CD1c-positive myeloid dendritic cell (primary cell): ENCODE measurements at regions not wholly inside any gene's neighbourhood (a gene's known extent, or its start where the extent isn't known, plus 50 kb on each side); places are given as distances from the start of the nearest gene placed in this dataset.

Experiments
- DNase-seq: peaks from one replicate; pipeline ENCODE4 v3.0.0-alpha.2; 2016; ENCODE audit errors: extremely low spot score

DNA sequence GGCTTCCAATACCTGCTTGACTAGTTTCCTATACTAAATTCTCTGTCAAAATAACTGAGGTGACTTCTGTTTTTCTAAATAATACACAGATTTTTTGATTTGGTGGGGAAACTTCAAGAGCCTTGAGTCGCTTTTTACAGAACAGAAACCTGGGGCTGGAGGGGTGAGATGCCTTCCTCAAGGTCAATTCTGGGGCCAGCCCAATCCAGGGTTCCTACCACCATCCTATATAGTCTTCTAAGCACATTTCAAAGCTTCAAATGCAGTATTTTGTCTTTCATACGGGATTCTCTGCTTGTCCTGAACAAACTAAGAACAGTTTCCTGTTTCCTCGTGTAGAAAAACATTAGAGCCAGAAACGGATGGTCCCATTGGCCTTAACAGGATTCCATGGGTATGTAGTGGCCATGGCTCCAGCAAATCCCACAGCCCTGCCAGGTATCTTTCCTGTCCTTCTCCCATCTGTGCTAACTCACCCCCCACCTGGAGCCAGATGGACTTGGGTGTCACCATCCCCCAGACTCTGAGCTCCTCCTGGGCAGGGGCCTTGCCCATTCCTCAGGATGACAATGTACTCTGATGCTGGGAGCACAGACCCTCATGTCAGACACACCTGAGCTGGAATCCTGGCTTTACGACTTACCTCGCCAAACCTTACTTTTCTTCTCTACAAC, 146.9 kb downstream of the KLF13 start:
- DNase-seq: no peak

DNA sequence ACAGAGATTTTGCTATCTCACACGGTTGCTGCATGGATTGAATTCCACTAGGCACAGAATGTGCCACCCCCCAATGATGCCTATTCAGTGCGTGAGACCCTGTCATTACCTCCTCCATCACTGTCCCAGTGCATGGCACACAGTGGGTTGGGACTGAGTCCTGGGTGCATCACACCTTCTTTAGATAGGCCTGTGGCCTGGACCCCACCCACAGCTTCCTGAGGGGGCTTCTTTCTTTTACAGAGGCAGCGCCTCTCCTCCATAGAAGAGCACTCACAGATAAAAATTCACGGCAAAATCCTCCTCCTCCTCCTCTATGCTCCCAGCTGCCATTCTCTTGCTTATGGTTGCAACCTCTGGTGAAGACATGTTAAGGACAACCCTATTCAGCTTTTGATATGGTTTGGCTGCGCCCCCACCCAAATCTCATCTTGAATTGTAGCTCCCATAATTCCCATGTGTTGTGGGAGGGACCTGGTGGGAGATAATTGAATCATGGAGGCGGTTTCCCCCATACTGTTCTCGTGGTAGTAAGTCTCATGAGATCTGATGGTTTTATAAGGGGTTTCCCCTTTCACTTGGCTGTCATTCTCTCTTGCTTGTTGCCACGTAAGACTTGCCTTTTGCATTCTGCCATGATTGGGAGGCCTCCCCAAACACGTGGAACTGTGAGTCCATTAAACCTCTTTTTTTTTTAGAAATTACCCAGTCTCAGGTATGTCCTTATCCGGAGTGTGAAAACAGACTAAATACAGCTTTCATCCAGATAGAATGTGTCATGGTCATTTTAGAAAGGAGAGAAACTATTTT, 147.6 kb downstream of the KLF13 start:
- no peak for DNase-seq

DNA sequence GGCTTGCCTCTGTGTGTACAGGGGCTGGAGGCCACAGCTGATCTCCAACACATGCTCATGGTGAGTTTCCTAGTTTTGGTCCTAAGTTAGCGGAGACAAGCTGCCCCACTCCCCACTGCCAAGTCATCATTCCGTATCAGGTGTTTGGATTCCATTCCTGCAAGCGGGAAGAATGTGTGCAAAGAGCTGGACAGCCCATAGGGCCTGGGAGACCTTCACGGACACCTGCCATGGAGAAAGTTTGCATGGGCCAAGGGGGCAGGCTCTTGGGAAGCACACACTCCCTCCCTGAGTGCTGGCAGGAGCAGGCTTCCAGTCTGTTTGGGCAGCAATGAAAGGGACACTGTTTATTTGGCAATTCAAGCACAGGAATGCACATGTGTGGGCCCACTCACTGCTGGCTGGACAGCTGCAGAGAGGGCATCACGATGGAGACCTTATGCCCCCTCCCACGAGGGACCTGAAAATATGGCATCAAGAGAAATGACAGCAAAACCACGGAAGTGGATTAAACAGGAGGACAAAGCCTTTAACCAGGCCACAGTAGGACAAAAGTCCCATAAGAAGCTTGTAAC, 149.7 kb downstream of the KLF13 start:
- DNase-seq: no peak

DNA sequence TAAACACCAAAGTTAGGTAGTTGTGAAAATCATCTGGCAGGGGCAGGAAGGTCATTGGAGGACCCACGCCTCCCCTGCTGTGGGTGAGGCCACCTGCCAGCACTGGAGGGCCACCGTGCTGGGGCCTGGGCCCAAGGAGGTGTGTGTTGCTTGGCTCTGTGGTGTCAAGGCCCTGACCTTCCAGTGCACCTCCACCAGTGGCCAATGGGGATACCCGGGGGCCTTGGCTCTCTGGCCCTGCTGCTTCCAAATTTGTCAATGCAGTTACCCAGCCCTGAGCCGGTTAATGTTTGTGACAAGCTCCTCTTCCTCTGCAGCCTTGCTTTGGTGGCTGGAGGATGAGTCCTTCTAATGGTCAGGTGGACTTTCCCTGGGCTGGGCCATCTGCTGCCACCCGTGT, 150.2 kb downstream of the KLF13 start:
- DNase-seq: no peak

DNA sequence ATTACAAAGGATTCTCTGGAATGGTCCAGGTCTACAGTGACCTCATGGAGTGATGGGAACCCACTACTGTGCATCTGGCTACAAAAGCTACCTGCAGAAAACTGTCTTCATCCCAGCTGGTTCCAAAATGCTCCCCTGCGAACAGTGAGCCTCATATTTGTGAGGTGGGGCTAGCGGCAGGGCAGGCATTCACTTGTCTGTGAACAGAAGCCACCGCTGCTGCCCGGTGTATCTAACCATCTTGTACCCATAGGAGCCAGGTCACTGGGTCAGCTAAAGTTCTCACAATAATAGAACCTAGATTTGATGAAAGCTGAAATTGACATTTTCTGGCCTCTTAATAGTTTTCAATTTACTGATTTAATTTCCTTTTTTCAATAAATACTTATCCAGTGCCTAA, 150.7 kb downstream of the KLF13 start:
- DNase-seq: no peak

DNA sequence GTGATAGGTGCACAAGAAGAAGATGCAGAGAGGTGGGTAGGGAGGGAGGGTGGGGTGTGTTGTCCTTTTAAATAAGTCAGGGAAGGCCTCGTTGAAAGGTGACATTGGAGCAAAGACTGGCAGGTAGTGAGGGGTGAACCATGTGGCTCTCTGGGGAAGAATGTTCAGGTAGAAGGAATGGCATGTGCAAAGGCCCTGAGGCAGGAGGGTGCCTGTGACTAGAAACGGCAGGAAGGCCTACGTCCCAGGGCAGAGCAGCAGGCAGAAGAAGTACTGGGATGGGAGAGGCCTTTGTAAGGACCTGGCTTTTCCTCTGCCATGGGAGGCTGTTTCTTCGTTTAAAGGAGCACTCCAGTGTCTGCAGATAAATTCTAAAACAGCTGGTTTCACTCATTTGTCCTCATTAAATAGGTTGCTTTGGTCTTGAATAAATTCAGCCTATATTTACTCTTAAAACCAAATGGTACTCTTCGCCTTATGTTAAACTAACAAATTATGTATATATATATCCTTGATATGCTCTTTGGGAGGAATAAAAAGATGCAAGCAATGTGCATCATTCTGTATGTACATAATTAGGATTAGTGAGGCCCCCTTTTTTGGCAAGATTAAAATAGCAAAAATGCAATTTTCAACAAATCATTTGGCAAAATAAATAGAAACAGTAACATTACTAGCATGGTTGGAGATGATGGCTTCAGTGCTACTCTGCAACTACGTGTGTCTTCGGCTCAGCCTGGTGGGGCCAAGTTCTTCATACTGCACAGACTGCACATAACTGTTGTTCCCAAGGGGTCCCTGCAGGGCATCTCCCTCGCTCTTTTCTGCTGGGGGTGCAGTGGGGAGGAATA, 151.4 kb downstream of the KLF13 start:
- DNase-seq: no peak

DNA sequence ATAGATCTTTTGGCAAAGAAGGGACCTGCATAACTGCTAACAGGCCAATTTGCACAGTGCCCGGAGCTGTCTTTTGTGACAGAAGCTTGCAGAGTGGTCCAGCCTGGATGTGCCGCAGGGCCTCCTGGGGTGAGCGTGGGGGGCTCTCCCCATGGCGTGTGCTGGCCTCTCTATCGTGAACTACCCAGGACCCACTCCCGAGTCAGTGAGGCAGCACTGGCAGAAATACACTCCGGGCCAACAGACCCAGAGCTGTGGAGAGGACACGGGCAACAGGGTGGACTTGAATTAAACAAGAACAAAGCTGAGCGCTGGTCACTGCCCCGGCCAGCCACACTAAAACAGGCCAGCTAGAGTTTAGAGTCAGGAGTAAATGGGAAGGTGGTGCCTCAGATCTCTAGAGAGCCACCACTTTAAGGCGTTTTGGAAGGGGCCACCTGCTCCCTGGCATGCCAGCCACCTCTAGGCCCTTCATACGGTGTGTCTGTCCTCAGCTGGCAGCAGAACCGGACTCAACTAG, 152.1 kb downstream of the KLF13 start:
- DNase-seq: no peak

DNA sequence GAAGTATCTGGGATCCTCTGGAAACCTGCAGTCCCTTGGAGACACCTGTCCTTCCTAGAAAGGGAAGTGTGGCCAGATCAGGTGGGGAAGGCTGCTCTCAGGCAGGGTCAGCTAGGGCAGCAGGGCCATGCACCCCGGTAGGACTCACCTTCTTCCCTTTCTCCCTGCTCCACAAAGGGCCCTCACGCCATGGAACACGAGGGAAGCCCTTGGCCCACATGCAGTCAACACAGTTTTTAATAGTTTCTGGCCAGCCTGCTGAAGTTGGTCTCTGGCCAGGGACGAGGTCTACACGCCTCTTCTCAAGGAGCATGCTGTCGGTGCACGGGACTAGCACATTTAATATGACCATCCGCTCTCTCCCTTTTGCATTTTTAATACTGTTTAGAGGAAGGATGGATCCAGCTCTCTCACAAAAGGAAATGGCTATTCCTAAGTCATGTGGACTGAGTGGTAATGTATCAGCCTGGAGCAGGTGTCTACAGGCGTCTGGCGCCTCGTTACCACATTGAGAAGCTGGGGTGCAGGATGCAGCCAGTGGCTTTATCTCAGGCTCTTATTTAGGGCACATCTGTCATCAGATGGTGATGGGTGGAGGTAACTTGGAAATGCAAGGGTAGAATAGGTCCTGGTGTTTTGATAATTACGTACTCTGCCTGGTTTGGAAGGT, 153.9 kb downstream of the KLF13 start:
- no peak for DNase-seq

DNA sequence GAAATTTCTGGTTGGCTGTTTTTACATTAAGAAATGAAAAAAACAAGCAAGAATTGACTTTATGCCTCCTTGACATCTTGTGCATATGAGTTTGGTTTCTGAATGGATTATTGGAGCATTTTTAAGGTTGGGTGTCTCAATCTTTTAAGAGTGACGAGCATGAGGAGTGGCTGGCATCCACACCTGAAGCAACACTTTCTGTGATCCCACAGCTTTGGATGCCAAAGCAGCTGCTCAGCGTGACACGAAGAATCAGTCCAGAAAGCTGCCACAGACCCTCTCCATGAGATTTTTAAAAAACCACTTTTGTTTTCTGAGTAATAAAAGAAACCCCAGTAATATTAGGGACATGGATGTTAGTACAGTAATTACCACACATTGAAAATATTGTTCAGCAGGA, 154.5 kb downstream of the KLF13 start:
- no peak for DNase-seq

DNA sequence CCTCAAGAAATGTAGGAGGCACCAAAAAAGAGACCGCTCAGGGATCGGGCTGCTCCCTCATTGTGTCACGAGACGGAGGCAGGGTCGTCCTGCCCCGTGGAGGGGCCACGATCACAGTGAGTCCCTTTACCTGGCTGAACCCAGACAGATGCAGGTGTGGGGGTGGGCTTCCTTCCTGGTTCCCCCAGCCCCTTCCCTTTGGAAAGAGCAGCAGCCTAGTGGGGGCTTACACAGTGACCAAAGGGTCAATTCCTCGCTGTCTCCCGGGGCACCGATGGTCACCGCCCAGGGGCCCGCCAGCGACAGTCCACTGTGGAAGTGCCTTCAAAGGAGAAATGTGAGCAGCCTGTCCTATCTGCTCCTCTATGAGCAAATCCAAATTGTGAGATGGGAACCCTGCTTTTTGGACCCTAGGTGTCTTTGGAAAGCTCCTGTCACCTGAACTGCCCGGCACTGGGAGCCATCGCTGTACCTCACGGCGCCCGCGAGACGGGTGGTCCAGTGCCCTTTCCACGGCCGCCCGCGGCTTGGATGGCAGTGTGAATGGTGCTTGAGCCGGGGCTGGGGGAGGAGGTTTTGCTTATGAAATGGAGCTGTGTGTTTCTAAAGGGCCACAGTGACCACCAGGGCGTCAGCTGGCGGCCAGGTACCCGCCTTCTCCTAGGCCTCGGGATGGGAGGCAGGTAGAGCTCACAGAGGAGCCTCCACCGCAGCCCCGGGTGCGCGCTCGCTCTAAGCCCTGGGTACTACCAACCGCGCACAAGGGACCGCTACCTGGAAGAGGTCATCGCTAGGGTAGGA, 155.7 kb downstream of the KLF13 start:
- DNase-seq: no peak

DNA sequence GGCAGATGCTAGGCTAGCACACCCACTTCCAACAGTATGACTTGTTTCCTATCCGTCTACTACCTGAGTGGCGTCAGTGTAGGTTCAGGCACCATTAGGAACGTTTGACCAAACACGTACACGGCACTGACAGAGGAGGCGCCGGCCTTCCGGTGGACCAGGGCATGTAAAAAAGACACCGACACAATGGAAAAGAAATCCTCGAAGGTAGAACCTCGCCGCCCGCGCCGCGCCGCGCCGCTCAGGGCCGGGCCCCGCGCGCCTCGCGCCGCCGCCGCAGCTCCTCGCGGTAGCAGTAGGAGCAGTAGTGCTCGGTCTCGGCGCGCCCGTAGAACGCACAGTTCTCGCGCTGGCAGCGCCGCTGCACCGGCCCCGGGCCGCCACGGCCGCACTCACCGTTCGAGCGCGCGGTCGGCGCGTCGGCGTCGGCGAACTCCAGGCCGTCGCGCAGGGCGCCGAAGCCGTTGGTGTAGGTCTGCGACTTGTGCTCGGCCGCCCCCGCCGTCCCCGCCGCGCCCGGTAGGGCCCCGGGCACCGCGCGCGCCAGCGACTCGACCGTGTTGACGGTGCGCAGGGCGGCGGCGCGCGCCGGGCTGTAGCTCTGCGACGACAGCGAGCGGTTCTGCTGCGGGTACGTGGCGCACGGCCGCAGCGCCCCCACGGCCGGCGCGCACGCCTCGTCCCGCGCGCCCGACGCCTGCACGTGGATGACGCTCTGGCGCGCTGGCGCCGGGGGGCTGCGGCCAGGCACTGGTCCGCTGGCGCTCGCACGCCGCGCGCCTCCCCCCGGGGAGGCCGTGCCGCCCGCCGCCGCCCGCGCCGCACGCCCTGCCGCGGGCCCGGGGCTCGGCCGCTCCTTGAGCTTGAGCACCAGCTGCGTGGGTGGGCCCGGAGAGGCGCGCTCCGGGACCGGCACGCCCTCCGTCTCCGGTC, 156.7 kb downstream of the KLF13 start:
- peak; percentile 23 for DNase-seq

DNA sequence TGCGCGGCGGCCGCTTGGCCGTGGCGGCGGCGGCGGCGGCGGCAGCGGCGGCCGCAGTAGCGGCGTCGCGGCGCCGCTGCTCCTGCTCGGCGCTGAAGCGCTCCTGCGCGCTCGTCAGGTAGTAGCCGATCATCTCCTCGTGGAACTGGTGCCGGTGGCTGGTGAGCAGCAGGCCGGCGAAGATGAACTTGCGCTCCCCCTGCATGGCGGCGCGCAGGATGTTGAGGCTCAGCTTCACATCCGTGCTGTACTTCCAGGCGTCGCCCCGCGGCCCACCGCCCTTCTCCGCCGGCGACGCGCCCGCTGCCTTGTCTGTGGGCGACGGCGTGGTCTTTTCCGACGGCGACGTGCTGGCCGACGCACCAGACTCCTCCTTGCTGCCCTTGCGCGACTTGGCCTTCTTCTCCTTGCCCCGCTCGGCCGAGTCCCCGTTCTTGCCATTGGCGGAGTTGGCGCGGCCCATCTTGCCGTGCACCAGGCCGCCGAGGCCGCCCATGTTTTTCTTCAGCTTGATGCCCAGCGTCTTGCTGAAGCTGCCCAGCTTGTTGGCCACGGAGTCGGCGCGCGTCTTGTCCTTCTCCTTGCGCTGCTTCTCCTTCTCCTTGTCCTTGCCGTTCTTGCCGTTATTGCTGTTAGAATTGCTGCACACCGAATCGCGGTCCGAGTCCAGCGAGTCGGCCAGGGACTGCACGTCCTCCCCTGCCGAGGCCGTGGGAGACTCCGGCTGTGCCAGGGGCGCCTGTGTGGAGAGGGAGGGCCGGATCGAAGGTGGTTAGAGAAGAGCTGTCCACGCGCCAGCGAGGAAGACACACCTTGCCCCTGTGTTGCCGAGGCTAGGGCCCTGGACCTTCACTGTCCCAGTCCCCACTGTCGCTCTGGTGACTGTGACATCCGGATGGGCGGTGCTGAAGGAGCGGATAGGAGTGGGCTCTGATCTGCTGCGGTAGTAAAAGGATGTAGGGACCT, 157.6 kb downstream of the KLF13 start:
- DNase-seq: no peak

DNA sequence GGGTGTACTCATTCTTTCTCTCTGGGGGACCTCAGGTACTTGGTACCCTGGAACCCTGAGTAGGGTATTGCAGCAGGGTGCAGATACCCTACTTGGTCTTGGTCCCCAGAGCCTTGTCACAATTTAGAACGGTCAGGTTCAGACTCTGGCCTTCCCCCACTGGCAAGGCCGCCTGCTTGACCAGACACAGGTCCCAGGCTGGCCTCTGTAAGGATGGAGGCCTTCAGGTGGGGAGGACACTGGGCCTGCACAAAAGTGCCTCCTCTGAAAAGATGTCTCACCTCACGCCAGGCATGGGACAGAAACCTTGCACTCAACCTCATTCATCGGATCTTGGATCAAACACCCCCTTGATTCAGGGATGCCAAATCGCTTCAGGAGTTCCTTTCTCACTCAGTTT, 158.4 kb downstream of the KLF13 start:
- no peak for DNase-seq

DNA sequence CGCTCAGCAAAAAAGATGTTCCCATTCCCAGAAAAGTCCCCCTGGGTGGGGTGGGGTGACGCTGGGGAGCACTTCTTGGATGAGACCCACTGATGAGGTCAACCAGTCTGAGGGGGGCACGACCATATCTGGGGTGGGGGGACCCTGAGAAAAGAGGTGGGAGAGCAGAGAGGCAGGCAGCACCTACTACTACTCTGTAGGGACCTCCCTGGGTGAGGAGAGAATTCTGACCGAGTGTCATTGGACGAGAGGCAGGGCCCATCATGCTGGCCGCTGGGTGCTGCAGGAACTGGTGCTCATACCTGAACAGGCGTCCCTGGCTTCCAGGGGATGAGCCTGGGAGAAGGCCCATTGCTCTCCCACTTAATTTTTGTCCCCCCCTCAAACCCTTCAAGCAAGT, 158.8 kb downstream of the KLF13 start:
- DNase-seq: no peak

DNA sequence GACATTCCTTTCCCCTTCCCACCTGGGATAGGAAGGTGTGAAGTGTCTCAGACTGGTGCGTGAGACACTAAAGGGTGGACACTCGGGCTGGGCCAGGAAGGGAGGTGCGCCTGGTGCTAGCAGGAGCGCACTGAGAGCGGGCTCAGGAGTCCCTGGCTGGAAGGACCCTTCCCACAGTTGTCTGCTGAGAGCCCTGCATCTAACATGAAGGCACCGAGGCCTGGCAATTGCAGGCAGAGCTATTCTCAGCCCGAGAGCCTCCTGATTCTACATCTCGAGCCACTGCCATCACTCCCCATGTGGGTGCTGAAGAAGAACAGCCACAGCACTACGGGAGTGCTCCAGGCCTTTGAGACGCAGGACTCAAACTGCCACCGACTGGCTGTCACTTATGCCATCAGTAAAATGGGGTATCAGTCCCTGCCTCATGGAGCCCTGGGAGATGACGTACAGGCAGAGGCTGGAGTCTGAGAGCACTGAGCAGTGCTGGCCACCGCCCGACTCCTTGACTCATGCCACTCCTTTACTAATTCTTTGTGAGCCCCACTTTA, 159.4 kb downstream of the KLF13 start:
- DNase-seq: no peak

DNA sequence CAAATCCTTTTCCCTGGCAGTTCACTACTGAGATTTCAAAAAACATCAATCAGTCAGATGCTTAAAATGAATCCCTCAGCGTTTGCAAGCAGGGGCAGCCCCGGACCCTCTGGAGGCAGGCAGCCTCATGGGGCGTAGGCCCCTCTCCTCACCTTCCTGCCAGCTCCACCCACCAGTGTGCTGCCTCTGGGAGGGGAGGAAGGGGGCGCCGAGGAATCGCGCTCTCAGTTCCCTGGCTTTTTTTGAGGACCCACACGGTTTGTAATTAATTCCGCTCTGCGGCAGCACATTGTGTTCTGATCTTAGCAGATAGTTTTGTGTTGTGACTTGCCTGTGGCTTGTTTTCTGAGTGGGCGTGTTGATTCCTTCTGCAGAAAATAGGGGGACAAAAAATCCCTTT, 159.9 kb downstream of the KLF13 start:
- no peak for DNase-seq

DNA sequence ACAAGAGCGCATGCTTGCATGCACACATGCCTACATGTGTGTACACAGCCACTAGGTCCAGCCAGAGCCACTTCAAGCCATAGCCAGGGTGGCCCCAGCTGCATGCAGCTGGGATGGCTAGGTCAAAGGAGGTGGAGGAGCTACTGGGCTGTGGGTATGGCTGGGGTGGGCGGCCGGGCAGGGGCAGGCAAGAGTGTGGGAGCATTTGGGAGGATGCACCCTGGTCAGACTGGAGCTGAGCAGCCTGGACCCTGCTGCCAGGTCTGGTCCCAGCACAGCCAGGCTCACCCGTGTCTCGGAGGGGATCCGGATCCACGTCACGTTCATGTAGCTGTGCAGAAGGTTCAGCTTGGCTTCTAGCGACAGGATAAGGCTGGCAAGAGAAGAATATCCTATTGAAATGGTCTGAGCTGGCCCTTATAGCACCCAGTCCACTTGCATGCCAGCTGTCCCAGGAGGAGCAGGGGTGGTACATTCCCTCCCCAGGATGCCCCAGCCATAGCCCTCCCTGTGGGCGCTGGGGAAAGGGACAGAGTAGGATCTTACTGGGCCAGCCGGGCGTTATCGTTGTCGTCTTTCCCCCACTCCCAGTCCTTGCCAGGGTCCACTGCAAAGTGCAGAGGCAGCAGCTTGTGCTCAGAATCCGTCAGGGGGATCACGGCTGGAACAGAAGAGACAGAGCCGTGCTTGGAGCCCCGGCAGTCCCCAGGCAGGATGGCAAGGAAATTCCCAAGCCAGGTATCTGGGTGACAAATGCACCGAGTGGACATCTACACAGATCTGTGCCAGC, 160.5 kb downstream of the KLF13 start:
- DNase-seq: no peak
